Stimulated activated CD8-positive, alpha-beta memory T cell treated with anti-CD3 and anti-CD28 coated beads, Interleukin-4, amount 100 ng/mL, for 1 hour (primary cell): ENCODE measurements at regions not wholly inside any gene's neighbourhood (a gene's known extent, or its start where the extent isn't known, plus 50 kb on each side); places are given as distances from the start of the nearest gene placed in this dataset.
"Not testable (repeated sequence)": the region's sequence is repeated elsewhere in the genome, so short reads cannot be mapped to it uniquely, and the experiment has no call there.

Experiments used
- DNase-seq, 2 donors: peaks; one replicate each; pipeline ENCODE4 v3.0.0-alpha.2; 2020; ENCODE audit warnings: low read depth in 2 of 2, low spot score in 1 of 2

GRCh38 chr1:223992456-223993246 is 121.3 kb upstream of the FBXO28 start:
- peak; percentile 100 for DNase-seq

- DNase-seq: not testable (repeated sequence)
These were observed 122.5 kb upstream of the FBXO28 start for GRCh38 chr1:223991297-223991857.

GRCh38 chr1:223961985-223962384 is 116.2 kb upstream of the TP53BP2 start:
- DNase-seq: not testable (repeated sequence)

GRCh38 chr1:223952801-223953200 is 107.1 kb upstream of the TP53BP2 start:
- DNase-seq: not testable (repeated sequence)

GRCh38 chr1:223951551-223951950 is 105.8 kb upstream of the TP53BP2 start:
- not testable (repeated sequence) for DNase-seq

GRCh38 chr1:223949944-223950343 is 104.2 kb upstream of the TP53BP2 start:
- not testable (repeated sequence) for DNase-seq

- not testable (repeated sequence) for DNase-seq
These were observed 102.3 kb upstream of the TP53BP2 start for GRCh38 chr1:223948041-223948440.

- DNase-seq: not testable (repeated sequence)
These were observed 90.8 kb upstream of the TP53BP2 start for GRCh38 chr1:223936592-223936991.

GRCh38 chr1:223931476-223931875 is 85.7 kb upstream of the TP53BP2 start:
- DNase-seq: not testable (repeated sequence)

- not testable (repeated sequence) for DNase-seq
These were observed 75.1 kb upstream of the TP53BP2 start for GRCh38 chr1:223920805-223921204.

- not testable (repeated sequence) for DNase-seq
These were observed 69.7 kb upstream of the TP53BP2 start for GRCh38 chr1:223915476-223915875.

GRCh38 chr1:223913715-223914114 is 68.0 kb upstream of the TP53BP2 start:
- DNase-seq: not testable (repeated sequence)

- DNase-seq: peak in 1 of 2 donors; percentile 3
These were observed 62.3 kb upstream of the TP53BP2 start for GRCh38 chr1:223907943-223908587.

GRCh38 chr1:223903221-223903620 is 57.5 kb upstream of the TP53BP2 start:
- not testable (repeated sequence) for DNase-seq

- DNase-seq: not testable (repeated sequence)
These were observed 54.0 kb upstream of the TP53BP2 start for GRCh38 chr1:223899775-223900174.

GRCh38 chr1:223897097-223897496 is 51.4 kb upstream of the TP53BP2 start:
- not testable (repeated sequence) for DNase-seq

GRCh38 chr1:223895950-223896349 is 50.2 kb upstream of the TP53BP2 start:
- not testable (repeated sequence) for DNase-seq
